ENCODE measurements at regions not wholly inside any gene's neighbourhood (a gene's known extent, or its start where the extent isn't known, plus 50 kb on each side); places are given as distances from the start of the nearest gene placed in this dataset.
A peak's percentile ranks its signal among the peaks of the same experiment; 100 is the strongest.

- TF ChIP-seq CTCF (conservative IDR thresholded peaks at IDR 0.05; ENCODE audit: low read length) = no peak
- H3K4me3 ChIP-seq (ENCODE audit: low read length) = no peak overlapping the region
- peak; percentile 13 for DNase-seq (ENCODE audit: low read depth)
These were observed 145.1 kb downstream of the KCNE4 start for GRCh38 chr2:223197046-223197445.

GRCh38 chr2:223199531-223200515, 147.8 kb downstream of the KCNE4 start:
- no peak for DNase-seq (ENCODE audit: low read depth)
- TF ChIP-seq CTCF (conservative IDR thresholded peaks at IDR 0.05; ENCODE audit: low read length) = no peak
- H3K4me3 ChIP-seq (ENCODE audit: low read length) = no peak overlapping the region

- no peak for TF ChIP-seq CTCF (conservative IDR thresholded peaks at IDR 0.05; ENCODE audit: low read length)
- H3K4me3 ChIP-seq (ENCODE audit: low read length) = peak overlapping the region; percentile 13
- DNase-seq (ENCODE audit: low read depth) = peak; percentile 92
These were observed 152.3 kb downstream of the KCNE4 start for GRCh38 chr2:223203971-223204929.

GRCh38 chr2:223210489-223210888, 158.5 kb downstream of the KCNE4 start:
- no peak for DNase-seq (ENCODE audit: low read depth)
- H3K4me3 ChIP-seq (ENCODE audit: low read length) = no peak overlapping the region
- no peak for TF ChIP-seq CTCF (conservative IDR thresholded peaks at IDR 0.05; ENCODE audit: low read length)

GRCh38 chr2:223214394-223215253, 162.6 kb downstream of the KCNE4 start:
- no peak overlapping the region for H3K4me3 ChIP-seq (ENCODE audit: low read length)
- no peak for DNase-seq (ENCODE audit: low read depth)
- TF ChIP-seq CTCF (conservative IDR thresholded peaks at IDR 0.05; ENCODE audit: low read length) = no peak

GRCh38 chr2:223215254-223215516, 163.2 kb downstream of the KCNE4 start:
- no peak for DNase-seq (ENCODE audit: low read depth)
- H3K4me3 ChIP-seq (ENCODE audit: low read length) = no peak overlapping the region
- TF ChIP-seq CTCF (conservative IDR thresholded peaks at IDR 0.05; ENCODE audit: low read length) = no peak
